DMS 273 (cell line): ENCODE measurements at regions not wholly inside any gene's neighbourhood (a gene's known extent, or its start where the extent isn't known, plus 50 kb on each side); places are given as distances from the start of the nearest gene placed in this dataset.
A peak's percentile ranks its signal among the peaks of the same experiment; 100 is the strongest.

Source experiments
- DNase-seq: peaks from one replicate; lab custom pipeline; 2025; ENCODE audit not compliant: unreplicated experiment; lab: John Stamatoyannopoulos, UW

DNA sequence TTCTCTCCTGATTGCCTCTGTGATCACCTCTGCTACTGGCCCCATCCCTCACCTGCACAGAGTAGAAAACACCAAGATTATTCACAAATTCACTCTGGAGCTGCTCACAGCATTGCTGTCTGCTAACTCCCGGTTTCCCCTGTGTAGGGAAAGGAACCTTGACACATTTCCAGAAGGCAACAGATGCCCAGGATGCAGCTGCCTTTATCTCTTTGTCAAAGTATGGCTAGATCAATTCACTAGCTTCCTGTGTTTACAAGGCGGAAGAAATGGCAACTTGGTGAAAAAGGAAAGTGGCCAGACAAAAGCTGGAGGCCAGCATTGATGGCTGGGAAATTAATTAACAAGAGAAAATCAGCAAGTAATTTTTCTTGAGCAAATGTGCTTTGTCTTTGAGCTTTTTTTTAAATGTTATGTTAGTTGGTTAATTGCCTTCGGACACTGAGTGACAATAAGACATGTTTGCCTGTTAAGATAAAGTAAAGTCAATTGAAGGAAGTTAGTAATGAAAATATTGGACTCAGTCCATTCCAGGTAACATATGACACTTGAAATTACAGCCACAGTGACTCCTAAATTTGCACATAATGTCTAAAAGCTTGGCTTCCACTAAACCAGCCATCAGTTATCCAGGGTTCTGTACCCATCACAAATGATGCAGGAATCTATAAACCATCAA is 394.6 kb upstream of the IL12A start:
- DNase-seq: peak; percentile 53

GRCh38 chr3:159600291-159600690 is 388.3 kb upstream of the IL12A start:
- DNase-seq: peak; percentile 47

DNA sequence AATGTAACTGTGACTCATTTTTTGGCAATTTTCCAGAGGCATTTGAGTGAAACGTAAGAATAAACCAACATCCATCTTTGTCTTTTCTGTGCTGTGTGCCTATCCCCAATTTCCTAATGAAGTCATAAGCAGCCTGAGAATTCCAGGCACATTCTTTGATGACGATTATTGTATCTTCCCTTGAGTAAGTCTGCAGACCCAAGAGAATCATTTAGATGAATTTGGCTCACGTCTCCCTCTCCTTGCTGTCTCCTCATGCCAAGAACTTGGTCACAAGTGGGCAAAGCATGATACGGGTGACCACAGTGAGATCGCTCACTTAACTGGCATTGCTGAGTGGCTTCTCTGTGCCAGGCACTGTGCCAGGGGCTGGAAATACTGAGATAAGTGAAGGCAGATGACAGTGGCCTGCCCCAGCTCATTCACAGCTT is 384.5 kb upstream of the IL12A start:
- DNase-seq: peak; percentile 27

DNA sequence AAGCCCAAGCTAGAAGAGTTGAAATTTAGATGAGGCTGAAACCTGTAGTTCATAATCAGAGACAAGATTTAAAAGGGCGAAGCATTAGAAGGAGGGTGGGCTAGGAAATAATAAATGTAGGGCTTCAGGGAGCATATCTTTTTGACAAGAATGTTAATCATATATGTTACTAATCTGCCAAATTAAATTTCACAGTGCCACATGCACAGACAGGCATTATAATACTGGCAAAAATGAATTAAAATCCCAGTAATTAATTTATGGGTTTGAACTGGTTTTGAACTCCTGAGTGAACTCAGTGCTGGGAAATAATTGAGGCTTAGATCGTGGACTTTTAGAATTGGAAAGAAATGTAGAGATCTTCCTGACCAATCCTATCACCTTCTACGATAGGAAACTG is 383.5 kb upstream of the IL12A start:
- DNase-seq: no peak

DNA sequence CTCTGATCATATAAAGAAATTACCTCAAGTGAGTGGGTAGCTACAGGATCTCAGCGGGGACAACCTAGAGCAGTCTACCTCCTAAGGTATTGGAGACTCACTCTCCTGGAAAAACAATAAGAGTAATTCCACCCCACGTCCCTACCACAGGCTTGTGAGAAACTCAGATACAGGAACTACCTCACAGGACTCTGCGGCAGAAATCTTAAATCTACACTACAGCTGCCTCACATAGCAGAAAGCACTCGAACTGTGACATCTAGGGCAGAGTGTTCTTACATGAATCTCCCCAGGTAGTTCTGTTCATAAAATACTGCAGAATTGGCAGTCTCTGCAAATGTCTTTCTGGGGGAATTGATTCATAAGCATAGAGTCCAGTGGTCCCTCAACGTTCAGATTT is 382.9 kb upstream of the IL12A start:
- DNase-seq: no peak

DNA sequence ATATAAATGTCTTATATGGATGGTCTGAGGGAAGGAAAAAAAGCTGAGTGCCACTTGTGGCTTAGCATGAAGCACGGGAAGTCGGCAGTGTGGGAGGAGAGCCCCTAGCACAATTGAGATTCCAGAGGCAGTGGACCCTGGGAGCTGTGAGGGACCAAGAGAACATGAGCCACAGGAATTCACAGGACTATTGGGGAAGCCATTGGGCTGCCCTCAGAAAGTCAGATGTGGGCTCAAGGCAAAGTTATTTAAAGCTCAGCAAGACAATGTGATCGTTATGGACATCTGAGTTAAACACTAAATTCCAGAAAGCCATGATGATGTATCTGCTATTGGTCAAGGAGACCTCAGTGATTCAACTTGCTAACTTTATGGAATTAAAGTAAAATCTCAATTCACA is 380.8 kb upstream of the IL12A start:
- no peak for DNase-seq

DNA sequence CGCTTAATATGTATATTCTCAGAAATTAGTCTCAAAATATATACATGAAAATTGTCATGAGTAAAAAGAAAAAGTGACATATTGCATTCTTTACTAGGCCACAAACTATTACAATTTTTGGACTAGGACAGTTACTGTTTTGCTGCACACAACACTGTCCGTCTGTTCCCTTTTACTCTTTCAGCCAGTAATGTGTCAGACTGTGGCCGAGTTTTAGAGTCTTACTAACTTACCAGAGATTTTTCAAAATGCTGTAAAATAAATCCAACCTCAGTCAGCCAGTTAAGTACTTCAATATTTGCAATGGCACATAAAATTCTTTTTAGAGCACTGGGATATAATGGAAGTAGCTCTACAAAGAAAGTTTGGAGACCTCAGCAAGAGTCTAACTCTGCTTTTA is 380.3 kb upstream of the IL12A start:
- no peak for DNase-seq

DNA sequence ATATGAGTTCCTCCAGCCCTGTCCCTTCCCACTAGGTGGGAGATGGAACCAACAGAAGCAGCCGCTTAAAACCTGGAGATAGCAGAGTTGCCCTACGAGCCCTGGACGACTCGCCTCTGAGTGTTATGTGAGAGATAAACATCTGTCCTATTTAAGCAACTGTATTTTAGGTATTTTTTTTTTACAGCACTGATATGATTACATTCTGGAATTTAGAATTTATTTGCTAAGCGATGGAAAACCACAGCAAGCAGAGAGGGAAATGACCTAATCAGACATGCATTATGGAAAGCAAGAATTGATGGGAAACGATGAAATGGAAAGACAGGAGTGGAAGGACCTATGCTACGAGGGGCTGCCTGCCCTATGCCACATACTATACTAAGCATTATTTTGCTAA is 379.0 kb upstream of the IL12A start:
- no peak for DNase-seq

GRCh38 chr3:159616234-159616825 is 372.3 kb upstream of the IL12A start:
- DNase-seq: peak; percentile 68

DNA sequence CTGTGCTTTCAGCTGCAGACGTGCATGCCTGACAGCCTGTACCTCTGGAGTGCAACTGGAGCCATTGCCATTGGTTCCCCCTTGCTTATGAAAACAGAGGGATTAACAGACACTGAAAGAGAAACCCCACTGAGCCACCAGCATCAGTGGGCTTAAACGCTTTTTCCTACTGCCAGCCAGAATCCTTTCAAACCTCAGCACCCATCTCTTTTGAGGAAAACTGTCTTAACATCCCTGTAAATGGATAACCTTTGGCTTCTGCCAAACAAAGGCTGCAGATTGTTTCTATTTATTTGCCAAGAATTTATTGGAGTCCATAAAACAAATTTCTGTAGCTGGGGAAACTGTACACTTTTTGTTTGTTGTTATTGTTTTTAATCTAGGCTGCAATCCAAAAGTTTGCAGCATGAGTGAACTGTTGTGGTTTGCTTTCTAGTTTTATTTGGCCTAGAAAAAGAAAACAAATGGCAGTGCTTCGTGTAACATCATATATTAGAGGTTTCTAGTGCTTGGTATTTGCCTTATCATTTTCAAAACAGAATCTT is 369.2 kb upstream of the IL12A start:
- DNase-seq: peak; percentile 27

- no peak for DNase-seq
Observed at GRCh38 chr3:159620281-159620680, 368.4 kb upstream of the IL12A start.

GRCh38 chr3:159620873-159621272 is 367.8 kb upstream of the IL12A start:
- DNase-seq: no peak

GRCh38 chr3:159624616-159625015 is 364.0 kb upstream of the IL12A start:
- no peak for DNase-seq

- no peak for DNase-seq
Observed at GRCh38 chr3:159625594-159625993, 363.0 kb upstream of the IL12A start.

GRCh38 chr3:159626598-159626997 is 362.0 kb upstream of the IL12A start:
- DNase-seq: no peak

GRCh38 chr3:159627229-159627628 is 361.4 kb upstream of the IL12A start:
- no peak for DNase-seq

GRCh38 chr3:159627634-159628033 is 361.0 kb upstream of the IL12A start:
- no peak for DNase-seq

DNA sequence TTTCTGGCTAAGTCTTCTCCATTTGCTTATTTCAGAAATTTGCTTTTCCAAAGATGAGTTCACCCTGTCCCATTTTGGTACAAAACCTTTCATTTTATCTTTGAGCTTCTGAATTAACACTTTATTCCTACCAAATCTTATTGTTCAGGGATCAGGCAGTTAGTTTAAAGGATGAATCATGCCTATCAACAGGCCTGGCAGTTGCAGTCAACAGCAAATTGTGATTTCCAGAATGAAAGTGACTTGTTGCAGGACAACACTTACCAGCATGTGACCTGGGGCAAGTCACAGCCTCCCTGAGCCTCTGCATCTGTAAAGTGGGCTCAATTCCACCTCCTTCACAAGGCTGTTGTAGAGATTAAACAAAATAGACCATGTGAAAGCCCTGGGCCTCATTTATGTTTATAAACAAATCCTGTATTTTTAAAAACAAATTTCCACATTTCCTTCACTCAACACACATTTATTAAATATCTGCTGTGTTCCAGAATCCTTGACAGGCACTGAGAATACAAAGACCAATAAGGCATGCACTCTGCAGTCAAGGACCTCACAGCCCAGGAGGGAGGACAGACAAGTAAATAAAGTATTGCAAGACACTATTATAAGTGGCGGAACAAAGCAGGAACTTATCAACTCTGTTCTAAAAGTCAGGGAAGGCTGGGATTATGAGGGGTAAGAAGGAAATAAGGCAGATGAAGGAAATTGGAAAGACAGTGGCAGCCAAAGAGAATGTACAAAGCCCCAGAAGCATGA is 359.1 kb upstream of the IL12A start:
- DNase-seq: no peak

DNA sequence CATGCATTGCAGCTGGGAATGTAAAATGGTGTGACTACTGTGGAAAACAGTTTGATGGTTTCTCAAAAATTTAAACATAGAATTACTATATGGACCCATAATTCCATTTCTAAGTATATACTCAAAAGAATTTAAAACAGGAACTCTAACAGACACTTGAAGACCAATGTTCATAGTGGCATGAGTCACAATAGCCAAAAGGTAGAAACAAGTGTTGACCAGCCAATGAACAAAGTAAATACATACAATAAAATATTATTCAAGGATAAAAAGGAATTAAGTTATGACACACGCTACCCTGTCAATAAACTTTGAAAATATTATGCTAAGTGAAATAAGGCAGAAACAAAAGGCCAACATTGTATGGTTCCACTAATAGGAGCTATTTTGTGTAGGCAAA is 357.4 kb upstream of the IL12A start:
- no peak for DNase-seq

GRCh38 chr3:159632128-159632527 is 356.5 kb upstream of the IL12A start:
- DNase-seq: no peak

GRCh38 chr3:159632851-159633250 is 355.8 kb upstream of the IL12A start:
- no peak for DNase-seq

DNA sequence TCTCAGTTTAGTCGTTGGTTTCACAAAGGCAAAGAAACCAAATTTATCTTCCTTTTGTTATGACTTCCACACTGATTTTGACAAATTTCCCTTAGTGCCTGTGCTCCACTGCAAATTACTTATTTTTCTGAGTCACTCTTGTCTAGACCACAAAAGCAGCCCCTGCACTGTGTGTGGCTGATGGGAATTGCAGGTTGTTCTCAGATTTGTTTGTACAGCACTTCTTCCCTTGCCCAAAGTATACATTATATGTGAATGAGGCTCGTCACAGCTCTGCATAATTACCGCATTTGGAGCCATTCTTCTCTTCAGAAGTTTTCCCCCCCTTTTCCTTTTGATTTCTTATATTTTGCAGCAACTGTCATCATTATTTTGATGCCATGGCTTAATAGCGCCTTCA is 354.2 kb upstream of the IL12A start:
- no peak for DNase-seq
